GM12878 (cell line): ENCODE measurements at regions not wholly inside any gene's neighbourhood (a gene's known extent, or its start where the extent isn't known, plus 50 kb on each side); places are given as distances from the start of the nearest gene placed in this dataset.

Experiments used
- ATAC-seq: fragments of 200-7000 bp; cut with Tn5 transposase; 3 replicates; pipeline ENCODE4 v1.9.1; 2020; ENCODE audit warnings: mild to moderate bottlenecking, moderate library complexity
- BruUV-seq: library from RNA; stranded (reverse); fragments of 400-500 nt; replicated peaks from 2 replicates; lab custom pipeline; 2021; lab: Mats Ljungman, UMichigan
- CTCF ChIA-PET: fragments of 300-600 bp; sonication (Branson Sonifier 250); formaldehyde crosslinking; extraction: SDS; loops from one replicate; lab custom pipeline; 2021; ENCODE audit warnings: inconsistent platforms; lab: Yijun Ruan, JAX
- POLR2A ChIA-PET: fragments of 350-600 bp; formaldehyde crosslinking; extraction: SDS; loops from one replicate; lab custom pipeline; 2021; ENCODE audit warnings: inconsistent platforms; lab: Charles Lee
- RAD21 ChIA-PET: fragments of 300-600 bp; sonication (Branson Sonifier 250); formaldehyde crosslinking; loops from one replicate; lab custom pipeline; 2023; ENCODE audit warnings: antibody characterized with exemption; ENCODE audit not compliant: unreplicated experiment; lab: Charles Lee
- SMC1A ChIA-PET: fragments of 300-600 bp; sonication (Branson Sonifier 250); formaldehyde crosslinking; loops from one replicate; lab custom pipeline; 2023; ENCODE audit not compliant: unreplicated experiment, uncharacterized antibody; lab: Charles Lee
- DNase-seq: peaks from one replicate; pipeline ENCODE4 v3.0.0-alpha.2; 2011; ENCODE audit warnings: low read depth, low spot score
- FAIRE-seq: peaks from 3 replicates; lab custom pipeline; 2011; peaks lifted over from hg19 to GRCh38; lab: Jason Lieb, UNC
- H2AFZ ChIP-seq: 2 replicates; pipeline ENCODE4 v1.6.0; 2011; ENCODE audit warnings: low read depth, low read length, control low read depth; ENCODE audit not compliant: control insufficient read depth
- H3K27ac ChIP-seq: 2 replicates; pipeline ENCODE4 v1.5.1; 2011; ENCODE audit warnings: control low read depth; ENCODE audit not compliant: control insufficient read depth, insufficient read depth
- H3K27me3 ChIP-seq, 2 experiments: replicated peaks in 1 of 2; 2 replicates each; pipeline versions ENCODE4 v1.6.0 to v1.6.1; 2011; ENCODE audit warnings: low read length in 1 of 2; ENCODE audit not compliant: control insufficient read depth in 2 of 2, insufficient read depth in 2 of 2
- H3K36me3 ChIP-seq, 2 experiments: 2 replicates each; pipeline ENCODE4 v1.5.1; 2011; ENCODE audit warnings: low read length in 1 of 2; ENCODE audit not compliant: control insufficient read depth in 2 of 2, insufficient read depth in 2 of 2
- H3K4me1 ChIP-seq: 2 replicates; pipeline ENCODE4 v1.6.1; 2011; ENCODE audit warnings: mild to moderate bottlenecking, low read length, moderate library complexity, mixed read lengths; ENCODE audit not compliant: control insufficient read depth, insufficient read depth
- H3K4me2 ChIP-seq: 2 replicates; pipeline ENCODE4 v1.6.0; 2011; ENCODE audit warnings: control low read depth; ENCODE audit not compliant: control insufficient read depth, insufficient read depth
- H3K4me3 ChIP-seq: fragments of 200-600 bp; sonication (generic); 2 replicates; pipeline ENCODE4 v1.5.1; 2016
- H3K79me2 ChIP-seq: 2 replicates; pipeline ENCODE4 v1.6.0; 2011; ENCODE audit warnings: low read length; ENCODE audit not compliant: control insufficient read depth, insufficient read depth
- H3K9ac ChIP-seq: 2 replicates; pipeline ENCODE4 v1.8.0; 2011; ENCODE audit warnings: low read length, control low read depth, mixed read lengths; ENCODE audit not compliant: control insufficient read depth, insufficient read depth
- H3K9me3 ChIP-seq: replicated peaks from 3 replicates; pipeline ENCODE4 v1.5.1; 2011; ENCODE audit warnings: mild to moderate bottlenecking, low read length; ENCODE audit not compliant: control insufficient read depth, insufficient read depth
- H4K20me1 ChIP-seq: 2 replicates; pipeline ENCODE4 v1.6.0; 2011; ENCODE audit not compliant: control insufficient read depth, insufficient read depth
- BHLHE40 ChIP-seq, 2 experiments: fragments of 450-650 bp in 1 of 2; IDR thresholded peaks; 2 replicates each; pipeline ENCODE4 v1.6.1; 2011 to 2017; ENCODE audit warnings: low read depth in 2 of 2, borderline replicate concordance in 1 of 2, improper control_type of control experiment in 1 of 2, low read length in 1 of 2, mild to moderate bottlenecking in 1 of 2
- E4F1 ChIP-seq: fragments of 450-650 bp; IDR thresholded peaks from 2 replicates; pipeline ENCODE4 v1.6.1; 2018; ENCODE audit warnings: borderline replicate concordance, mild to moderate bottlenecking; ENCODE audit not compliant: partially characterized antibody
- ESRRA ChIP-seq: IDR thresholded peaks from 2 replicates; pipeline ENCODE4 v1.6.1; 2012; ENCODE audit warnings: mild to moderate bottlenecking, low read length, improper control_type of control experiment
- ETV6 ChIP-seq, 2 experiments: fragments of 450-650 bp in 1 of 2; IDR thresholded peaks in 1 of 2; conservative IDR thresholded peaks in 1 of 2; 2 replicates each; pipeline ENCODE4 v1.6.1; 2014; ENCODE audit warnings: antibody characterized with exemption in 1 of 2, borderline replicate concordance in 1 of 2, low read depth in 1 of 2, mild to moderate bottlenecking in 1 of 2, moderate library complexity in 1 of 2
- MYC ChIP-seq: IDR thresholded peaks from 2 replicates; pipeline ENCODE4 v1.6.1; 2011; ENCODE audit warnings: mild to moderate bottlenecking, low read length, moderate library complexity, inconsistent platforms; ENCODE audit not compliant: insufficient read depth, insufficient replicate concordance, insufficient read length, severe bottlenecking
- SMARCA5 ChIP-seq: fragments of 450-650 bp; IDR thresholded peaks from 2 replicates; pipeline ENCODE4 v1.6.1; 2017; ENCODE audit warnings: mild to moderate bottlenecking
- WGBS: methylation state at CpG from one replicate; pipeline ENCODE4 v1.1.6; 2016; ENCODE audit warnings: low lambda C conversion rate; ENCODE audit not compliant: insufficient replicate concordance, insufficient coverage; ENCODE audit errors: missing lambda C conversion rate; 5-methylcytosine and 5-hydroxymethylcytosine counted together
- in situ Hi-C: fragments of 300-500 bp; cut with MboI; formaldehyde crosslinking; loops from 9 replicates; pipeline ENCODE4 v1.14.3; 2018; ENCODE audit warnings: mixed read lengths
- intact Hi-C: fragments of 100-400 bp; cut with micrococcal nuclease; formaldehyde crosslinking; loops from one replicate; pipeline ENCODE4 v1.14.2; 2022; ENCODE audit not compliant: unreplicated experiment

- TF ChIP-seq E4F1: no peak
- TF ChIP-seq ETV6 (conservative IDR thresholded peaks at IDR 0.05 in 1 of 2, IDR thresholded peaks at IDR 0.05 in 1 of 2; ENCODE audit: borderline replicate concordance in 1 of 2, low read depth in 1 of 2): no peak
- no peak for TF ChIP-seq ESRRA
- TF ChIP-seq SMARCA5: no peak
- TF ChIP-seq MYC: no peak
Measured at GRCh38 chr2:219870041-219870440, 242.6 kb downstream of the SLC4A3 start (continued).

- DNase-seq: no peak
- RAD21 ChIA-PET: no interaction called here
- CTCF ChIA-PET: no interaction called here
- TF ChIP-seq BHLHE40 (IDR thresholded peaks at IDR 0.05; ENCODE audit: borderline replicate concordance in 1 of 2, low read depth in 2 of 2, low read length in 1 of 2): no peak
- TF ChIP-seq, all 136 proteins: peak for 0
- no TSS peak for BruUV-seq
- Histone ChIP-seq H2AFZ (no peak overlapping the region), H4K20me1 (no peaks in the 10 kb centered on the region), H3K79me2 (no peaks in the 10 kb centered on the region), H3K36me3 (no peaks in the 10 kb centered on the region), H3K27me3 (no peaks in the 10 kb centered on the region), H3K4me1 (no peaks in the 10 kb centered on the region), H3K9me3 (no peaks in the 10 kb centered on the region), H3K4me3 (no peak overlapping the region), H3K4me2 (no peak overlapping the region), H3K9ac (no peak overlapping the region), H3K27ac (no peak overlapping the region)
- intact Hi-C loops: no loop called here
- no peak for ATAC-seq
- POLR2A ChIA-PET: no interaction called here
- no peak for FAIRE-seq
- WGBS: 33% methylated on average over 8 of the region's 8 CpGs
- in situ Hi-C loops: no loop called here
- SMC1A ChIA-PET: no interaction called here
Measured at GRCh38 chr2:219871351-219871750, 243.9 kb downstream of the SLC4A3 start.
